Fibroblast of lung (primary cell): ENCODE measurements at regions not wholly inside any gene's neighbourhood (a gene's known extent, or its start where the extent isn't known, plus 50 kb on each side); places are given as distances from the start of the nearest gene placed in this dataset.

Source experiments
- DNase-seq, 2 donors: peaks; one replicate each; pipeline versions ENCODE4 v3.0.0 to v3.0.0-alpha.2; 2010; ENCODE audit warnings: low read depth in 2 of 2
- H2AFZ ChIP-seq: 2 replicates; pipeline ENCODE4 v1.5.1; 2012; ENCODE audit warnings: low read length, control low read depth, inconsistent platforms
- H3K27ac ChIP-seq: 2 replicates; pipeline ENCODE4 v1.5.1; 2011; ENCODE audit warnings: low read length, control low read depth; ENCODE audit not compliant: insufficient read depth
- H3K27me3 ChIP-seq: 2 replicates; pipeline ENCODE4 v1.5.1; 2011; ENCODE audit warnings: mild to moderate bottlenecking, low read length; ENCODE audit not compliant: control insufficient read depth, insufficient read depth
- H3K36me3 ChIP-seq: 2 replicates; pipeline ENCODE4 v1.5.1; 2011; ENCODE audit warnings: low read length; ENCODE audit not compliant: control insufficient read depth, insufficient read depth
- H3K4me1 ChIP-seq: 2 replicates; pipeline ENCODE4 v1.5.1; 2011; ENCODE audit warnings: low read length; ENCODE audit not compliant: control insufficient read depth, insufficient read depth; ENCODE audit errors: extremely low read depth
- H3K4me2 ChIP-seq: 2 replicates; pipeline ENCODE4 v1.5.1; 2011; ENCODE audit warnings: low read length, control low read depth; ENCODE audit not compliant: insufficient read depth; ENCODE audit errors: extremely low read depth
- H3K4me3 ChIP-seq, 4 experiments: fragments of 200-600 bp in 1 of 4; sonication (generic) in 1 of 4; replicated peaks in 1 of 4; 2 replicates each; pipeline ENCODE4 v1.5.1; 2011 to 2016; ENCODE audit warnings: low read length in 4 of 4, low read depth in 3 of 4, mild to moderate bottlenecking in 3 of 4, control low read depth in 2 of 4, inconsistent platforms in 1 of 4, mixed read lengths in 1 of 4; ENCODE audit not compliant: insufficient read depth in 1 of 4; ENCODE audit errors: control extremely low read depth in 1 of 4
- H3K79me2 ChIP-seq: 2 replicates; pipeline ENCODE4 v1.5.1; 2012; ENCODE audit warnings: mild to moderate bottlenecking, low read length, inconsistent platforms; ENCODE audit not compliant: control insufficient read depth, insufficient read depth
- H3K9ac ChIP-seq: 2 replicates; pipeline ENCODE4 v1.5.1; 2011; ENCODE audit warnings: mild to moderate bottlenecking, low read length, control low read depth; ENCODE audit not compliant: insufficient read depth
- H3K9me3 ChIP-seq: 2 replicates; pipeline ENCODE4 v1.5.1; 2012; ENCODE audit warnings: low read depth, low read length; ENCODE audit not compliant: control insufficient read depth, insufficient read depth
- H4K20me1 ChIP-seq: 2 replicates; pipeline ENCODE4 v1.5.1; 2011; ENCODE audit warnings: low read length; ENCODE audit not compliant: control insufficient read depth, insufficient read depth; ENCODE audit errors: extremely low read depth
- CTCF ChIP-seq, 2 donors: IDR thresholded peaks in 1 of 2; conservative IDR thresholded peaks in 1 of 2; 1 replicate in 1 of 2; 2 replicates in 1 of 2; pipeline ENCODE4 v1.5.1; 2011 to 2012; ENCODE audit warnings: low read length in 2 of 2, control low read depth in 1 of 2, inconsistent platforms in 1 of 2, low read depth in 1 of 2, mild to moderate bottlenecking in 1 of 2
- EZH2 ChIP-seq: IDR thresholded peaks from 2 replicates; pipeline ENCODE4 v1.5.1; 2012; ENCODE audit warnings: low read length, control low read depth, mild to moderate bottlenecking; ENCODE audit errors: missing control alignments

GRCh38 chr12:58166643-58167042, 225.3 kb downstream of the ATP23 start:
- H3K27me3 ChIP-seq = no peaks in the 10 kb centered on the region
- no peak overlapping the region for H3K9ac ChIP-seq
- no peak for TF ChIP-seq EZH2
- no peak for TF ChIP-seq CTCF (conservative IDR thresholded peaks at IDR 0.05 in 1 of 2, IDR thresholded peaks at IDR 0.05 in 1 of 2; ENCODE audit: low read depth in 1 of 2, low read length in 2 of 2)
- H3K79me2 ChIP-seq = no peaks in the 10 kb centered on the region
- no peak overlapping the region for H3K27ac ChIP-seq
- no peaks in the 10 kb centered on the region for H4K20me1 ChIP-seq
- H3K4me3 ChIP-seq = no peak overlapping the region
- no peak for DNase-seq
- H3K36me3 ChIP-seq = no peaks in the 10 kb centered on the region
- no peaks in the 10 kb centered on the region for H3K9me3 ChIP-seq
- H2AFZ ChIP-seq = no peak overlapping the region
- H3K4me1 ChIP-seq = no peaks in the 10 kb centered on the region
- no peak overlapping the region for H3K4me2 ChIP-seq

GRCh38 chr12:58167622-58168021, 226.3 kb downstream of the ATP23 start:
- TF ChIP-seq CTCF (conservative IDR thresholded peaks at IDR 0.05 in 1 of 2, IDR thresholded peaks at IDR 0.05 in 1 of 2; ENCODE audit: low read depth in 1 of 2, low read length in 2 of 2) (no peak), EZH2 (no peak)
- no peak overlapping the region for H3K4me2 ChIP-seq
- no peak overlapping the region for H2AFZ ChIP-seq
- H3K27me3 ChIP-seq = no peaks in the 10 kb centered on the region
- H3K9ac ChIP-seq = no peak overlapping the region
- no peak for DNase-seq
- H3K4me1 ChIP-seq = no peaks in the 10 kb centered on the region
- H3K4me3 ChIP-seq = no peak overlapping the region
- H3K9me3 ChIP-seq = no peaks in the 10 kb centered on the region
- H4K20me1 ChIP-seq = no peaks in the 10 kb centered on the region
- no peaks in the 10 kb centered on the region for H3K79me2 ChIP-seq
- H3K27ac ChIP-seq = no peak overlapping the region
- H3K36me3 ChIP-seq = no peaks in the 10 kb centered on the region

GRCh38 chr12:58169826-58170225, 228.5 kb downstream of the ATP23 start:
- Histone ChIP-seq H3K4me3 (no peak overlapping the region), H3K4me1 (no peaks in the 10 kb centered on the region), H4K20me1 (no peaks in the 10 kb centered on the region), H2AFZ (no peak overlapping the region), H3K9me3 (no peaks in the 10 kb centered on the region), H3K4me2 (no peak overlapping the region), H3K27me3 (no peaks in the 10 kb centered on the region), H3K79me2 (no peaks in the 10 kb centered on the region), H3K36me3 (no peaks in the 10 kb centered on the region), H3K9ac (no peak overlapping the region), H3K27ac (no peak overlapping the region)
- peak in 1 of 2 donors; percentile 6 for DNase-seq
- no peak for TF ChIP-seq CTCF (conservative IDR thresholded peaks at IDR 0.05 in 1 of 2, IDR thresholded peaks at IDR 0.05 in 1 of 2; ENCODE audit: low read depth in 1 of 2, low read length in 2 of 2)
- no peak for TF ChIP-seq EZH2
